ENCODE measurements at regions not wholly inside any gene's neighbourhood (a gene's known extent, or its start where the extent isn't known, plus 50 kb on each side); places are given as distances from the start of the nearest gene placed in this dataset.

GRCh38 chr12:131390412-131391334, 320.2 kb upstream of the SFSWAP start:
- TF ChIP-seq CTCF (IDR thresholded peaks at IDR 0.05): no peak
- no peak for TF ChIP-seq POLR2A (IDR thresholded peaks at IDR 0.05)

Data from adrenal gland (tissue), 5 donors.